ENCODE measurements at regions not wholly inside any gene's neighbourhood (a gene's known extent, or its start where the extent isn't known, plus 50 kb on each side); places are given as distances from the start of the nearest gene placed in this dataset.
"Not testable (repeated sequence)": the region's sequence is repeated elsewhere in the genome, so short reads cannot be mapped to it uniquely, and the experiment has no call there.

- DNase-seq (ENCODE audit: low read depth): no peak
These were observed 103.8 kb upstream of the LANCL2 start for GRCh38 chr7:55261386-55261770.

GRCh38 chr7:55265328-55265727 lies 99.8 kb upstream of the LANCL2 start:
- not testable (repeated sequence) for DNase-seq (ENCODE audit: low read depth)

- no peak for DNase-seq (ENCODE audit: low read depth)
These were observed 99.1 kb upstream of the LANCL2 start for GRCh38 chr7:55265836-55266642.

- no peak for DNase-seq (ENCODE audit: low read depth)
These were observed 94.0 kb upstream of the LANCL2 start for GRCh38 chr7:55271069-55271626.

GRCh38 chr7:55271661-55272060 lies 93.5 kb upstream of the LANCL2 start:
- no peak for DNase-seq (ENCODE audit: low read depth)

- DNase-seq (ENCODE audit: low read depth): no peak
These were observed 92.8 kb upstream of the LANCL2 start for GRCh38 chr7:55272328-55272727.

- no peak for DNase-seq (ENCODE audit: low read depth)
These were observed 91.8 kb upstream of the LANCL2 start for GRCh38 chr7:55273186-55273980.

- no peak for DNase-seq (ENCODE audit: low read depth)
These were observed 91.0 kb upstream of the LANCL2 start for GRCh38 chr7:55274156-55274555.

GRCh38 chr7:55275291-55276200 lies 89.6 kb upstream of the LANCL2 start:
- no peak for DNase-seq (ENCODE audit: low read depth)

- no peak for DNase-seq (ENCODE audit: low read depth)
These were observed 88.4 kb upstream of the LANCL2 start for GRCh38 chr7:55276572-55277295.

GRCh38 chr7:55277916-55278315 lies 87.2 kb upstream of the LANCL2 start:
- DNase-seq (ENCODE audit: low read depth): no peak

- DNase-seq (ENCODE audit: low read depth): no peak
These were observed 86.8 kb upstream of the LANCL2 start for GRCh38 chr7:55278321-55278720.

- DNase-seq (ENCODE audit: low read depth): no peak
These were observed 85.9 kb upstream of the LANCL2 start for GRCh38 chr7:55279080-55279845.

GRCh38 chr7:55280031-55280454 lies 85.1 kb upstream of the LANCL2 start:
- peak; percentile 60 for DNase-seq (ENCODE audit: low read depth)

GRCh38 chr7:55285665-55286064 lies 79.5 kb upstream of the LANCL2 start:
- DNase-seq (ENCODE audit: low read depth): no peak

GRCh38 chr7:55286666-55287065 lies 78.5 kb upstream of the LANCL2 start:
- no peak for DNase-seq (ENCODE audit: low read depth)

- DNase-seq (ENCODE audit: low read depth): no peak
These were observed 76.9 kb upstream of the LANCL2 start for GRCh38 chr7:55288070-55288824.

- no peak for DNase-seq (ENCODE audit: low read depth)
These were observed 69.1 kb upstream of the LANCL2 start for GRCh38 chr7:55296070-55296469.

GRCh38 chr7:55299273-55299967 lies 65.7 kb upstream of the LANCL2 start:
- no peak for DNase-seq (ENCODE audit: low read depth)

All from fibroblast of the conjunctiva (primary cell).